CD4-positive, alpha-beta T cell treated with Interleukin-6 for 4 hours (primary cell): ENCODE measurements at regions not wholly inside any gene's neighbourhood (a gene's known extent, or its start where the extent isn't known, plus 50 kb on each side); places are given as distances from the start of the nearest gene placed in this dataset.
"Not testable (repeated sequence)": the region's sequence is repeated elsewhere in the genome, so short reads cannot be mapped to it uniquely, and the experiment has no call there.

Experiments used
- DNase-seq: peaks from one replicate; pipeline ENCODE4 v3.0.0-alpha.2; 2020; ENCODE audit warnings: mixed read lengths

- DNase-seq = no peak
Observed at GRCh38 chr2:8309131-8309530, 372.7 kb upstream of the ID2 start.

GRCh38 chr2:8310557-8311455 lies 371.1 kb upstream of the ID2 start:
- DNase-seq = peak; percentile 46

DNA sequence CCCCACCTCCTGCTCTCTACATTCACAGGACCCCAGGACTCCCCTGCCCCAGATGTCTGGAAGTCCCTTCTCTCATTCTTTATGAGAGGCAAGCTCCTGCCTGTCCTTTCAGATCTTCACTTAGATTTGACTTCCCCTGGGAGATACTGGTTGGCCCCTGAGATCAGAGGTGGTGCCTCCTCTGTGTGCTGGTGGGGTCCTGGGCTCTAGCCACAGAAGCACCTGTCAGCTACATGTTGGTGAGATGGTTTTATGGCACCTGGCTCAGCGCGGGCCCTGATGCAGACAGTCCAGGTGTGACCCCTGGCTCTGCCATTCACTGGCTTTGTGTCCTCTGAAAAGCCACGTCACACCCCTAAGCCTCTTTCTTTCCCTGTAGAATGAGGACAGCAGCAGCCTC lies 369.6 kb upstream of the ID2 start:
- DNase-seq = no peak

DNA sequence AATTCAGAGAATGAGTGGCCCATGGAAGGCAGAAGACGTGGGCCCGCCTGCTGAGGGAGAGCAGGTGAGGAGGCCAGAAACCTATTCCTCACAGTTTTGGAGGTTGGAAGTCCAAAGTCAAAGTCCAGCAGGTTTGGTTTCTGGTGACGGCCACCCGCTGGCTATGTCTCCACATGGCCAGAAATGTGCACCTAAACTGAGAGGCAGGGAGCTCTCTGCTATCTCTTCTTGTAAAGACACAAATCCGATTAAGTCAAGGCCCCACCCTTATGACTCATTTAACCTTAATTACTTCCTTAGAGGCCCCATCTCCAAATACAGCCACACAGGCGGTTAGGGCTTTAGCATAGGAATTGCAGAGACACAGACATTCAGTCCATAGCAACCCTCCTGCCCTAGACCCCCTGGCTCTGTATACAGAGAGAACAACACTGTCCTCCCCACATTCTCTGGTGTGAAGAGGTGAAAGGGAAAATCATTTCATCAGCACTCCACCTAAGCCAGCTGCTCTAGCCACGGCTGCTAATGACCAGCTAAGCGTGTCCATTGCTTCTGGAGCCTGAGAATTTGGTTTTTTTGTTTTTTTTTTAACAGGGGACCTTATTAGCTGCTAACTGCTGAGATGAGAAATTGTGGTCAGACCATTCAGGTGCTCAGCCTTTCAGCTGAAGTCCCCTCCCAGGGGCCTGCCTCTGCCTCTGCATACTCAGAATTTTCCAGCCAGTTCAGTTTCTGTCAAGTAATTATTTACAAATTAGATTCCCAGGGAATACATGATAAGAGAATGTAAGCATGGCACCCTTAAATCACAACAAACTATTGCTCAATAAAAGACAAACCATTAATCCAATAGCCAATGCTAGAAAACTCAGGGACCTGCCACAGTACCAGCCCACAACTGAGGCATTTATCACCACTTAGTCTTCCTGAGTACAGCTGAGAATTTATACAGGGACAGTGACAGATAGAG lies 368.7 kb upstream of the ID2 start:
- DNase-seq = peak; percentile 25

DNA sequence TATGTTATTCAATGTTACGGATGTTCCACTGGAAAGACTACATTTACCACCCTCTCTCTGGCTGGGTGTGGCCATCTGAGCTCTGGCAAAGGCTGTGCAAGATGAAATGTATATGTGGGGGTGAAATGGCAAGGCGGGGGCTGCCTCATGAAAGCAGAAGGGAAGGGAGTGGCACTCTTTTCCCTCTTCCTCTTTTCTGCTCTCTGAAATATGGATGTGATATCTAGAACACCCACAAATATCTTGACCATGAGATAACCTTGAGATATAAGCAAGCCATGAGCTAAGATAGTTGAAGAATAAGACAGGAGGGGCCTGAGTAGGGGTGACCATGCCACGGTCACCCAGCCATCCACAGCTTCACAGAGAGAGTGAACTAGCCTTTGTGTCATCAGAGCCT lies 367.8 kb upstream of the ID2 start:
- DNase-seq = no peak

DNA sequence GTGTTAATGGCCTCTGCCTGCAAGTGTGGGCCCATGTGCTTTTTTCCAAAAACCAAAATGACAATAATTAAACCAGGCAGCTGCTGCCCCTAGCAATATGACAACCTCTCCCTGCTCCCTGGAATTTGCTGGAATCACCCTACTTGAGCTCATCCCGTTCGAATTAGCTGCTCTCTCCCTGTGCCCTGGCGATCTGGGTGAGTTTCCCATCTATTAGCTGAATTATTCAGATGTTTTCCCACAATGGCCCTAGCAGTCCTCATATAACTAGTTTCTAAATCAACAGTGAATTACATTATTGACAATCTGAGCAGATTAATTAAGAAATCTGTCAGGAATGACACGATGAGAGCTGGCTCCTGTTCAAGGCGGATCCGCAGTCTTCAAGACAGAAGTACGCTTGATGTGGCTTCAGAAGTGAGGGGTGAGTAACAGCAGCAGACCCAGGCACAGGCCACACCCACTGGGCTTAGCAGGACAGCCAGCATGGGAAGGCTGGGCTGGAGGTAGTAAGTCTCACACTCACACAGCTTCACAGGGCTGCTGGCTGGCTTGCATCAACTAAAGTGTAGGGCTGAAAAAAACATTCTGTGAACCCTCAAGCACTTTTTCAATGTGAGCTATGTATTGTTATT lies 366.2 kb upstream of the ID2 start:
- DNase-seq = peak; percentile 33

DNA sequence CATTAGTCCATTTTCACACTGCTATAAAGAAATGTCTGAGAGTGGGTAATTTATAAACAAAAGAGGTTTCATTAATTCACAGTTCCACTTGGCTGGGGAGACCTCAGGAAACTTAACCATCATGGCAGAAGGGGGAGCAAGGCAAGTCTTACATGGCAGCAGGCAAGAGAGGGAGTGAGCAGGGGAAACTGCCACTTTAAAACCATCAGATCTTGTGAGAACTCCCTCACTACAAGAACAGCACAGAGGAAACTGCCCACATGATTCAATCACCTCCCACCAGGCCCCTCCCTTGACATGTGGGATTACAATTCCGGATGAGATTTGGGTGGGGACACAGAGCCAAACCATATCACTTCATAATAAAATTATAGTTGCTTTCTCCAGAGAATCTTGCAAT lies 365.5 kb upstream of the ID2 start:
- DNase-seq = no peak

- DNase-seq = no peak
Observed at GRCh38 chr2:8317418-8317817, 364.4 kb upstream of the ID2 start.

DNA sequence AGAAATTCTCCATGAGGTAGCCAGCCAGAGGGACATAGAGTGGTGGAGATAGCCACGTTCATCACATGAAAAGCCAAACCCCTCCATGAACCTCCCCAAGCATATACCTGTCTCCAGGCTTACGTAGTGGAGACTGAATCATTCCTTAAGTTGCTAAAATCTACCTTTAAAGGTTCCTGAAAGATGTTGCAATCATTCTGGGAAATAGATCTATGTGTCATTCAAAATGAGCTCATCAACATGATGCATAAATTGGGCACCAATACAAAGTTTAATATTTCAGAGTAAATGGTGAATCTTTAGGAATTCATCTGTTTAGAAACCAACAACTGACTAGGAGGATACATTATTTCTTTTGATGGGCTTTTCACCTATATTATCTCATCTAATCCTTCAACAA lies 362.6 kb upstream of the ID2 start:
- no peak for DNase-seq

DNA sequence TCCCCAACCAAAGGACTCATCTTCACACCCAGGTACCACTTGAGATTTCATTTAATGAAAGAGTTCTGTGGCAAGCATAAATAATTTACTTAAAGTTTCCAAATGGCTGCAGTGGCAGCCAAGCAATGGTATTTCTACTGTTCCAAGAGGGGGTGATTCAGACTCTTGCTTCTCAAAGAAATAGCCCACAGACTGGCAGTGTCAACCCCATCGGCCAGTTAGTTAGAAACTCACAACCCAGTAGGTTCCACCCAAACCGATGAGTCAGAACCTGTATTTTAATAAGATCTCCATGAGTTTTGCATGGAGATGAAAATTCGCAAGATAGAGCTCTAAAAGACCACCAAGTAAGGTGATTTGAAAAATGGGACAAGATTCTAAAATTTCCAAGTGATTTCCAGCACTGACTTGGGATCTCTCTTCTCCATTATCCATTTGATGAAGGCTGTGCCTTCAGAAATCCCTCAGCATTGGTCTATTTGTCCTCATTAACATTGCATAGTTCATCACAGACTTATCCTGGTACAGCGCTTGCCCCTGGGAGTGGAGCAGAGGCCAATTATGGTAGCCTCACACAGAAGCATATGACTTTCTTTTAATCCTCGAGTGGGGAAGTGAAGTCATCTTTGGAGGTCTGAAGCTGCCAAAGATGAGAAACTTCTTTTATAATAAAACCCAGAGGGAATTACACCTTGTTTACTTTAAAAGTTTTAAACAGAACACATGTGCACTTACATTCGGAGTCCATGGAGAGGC lies 361.4 kb upstream of the ID2 start:
- no peak for DNase-seq

- DNase-seq = no peak
Observed at GRCh38 chr2:8322634-8323033, 359.2 kb upstream of the ID2 start.

DNA sequence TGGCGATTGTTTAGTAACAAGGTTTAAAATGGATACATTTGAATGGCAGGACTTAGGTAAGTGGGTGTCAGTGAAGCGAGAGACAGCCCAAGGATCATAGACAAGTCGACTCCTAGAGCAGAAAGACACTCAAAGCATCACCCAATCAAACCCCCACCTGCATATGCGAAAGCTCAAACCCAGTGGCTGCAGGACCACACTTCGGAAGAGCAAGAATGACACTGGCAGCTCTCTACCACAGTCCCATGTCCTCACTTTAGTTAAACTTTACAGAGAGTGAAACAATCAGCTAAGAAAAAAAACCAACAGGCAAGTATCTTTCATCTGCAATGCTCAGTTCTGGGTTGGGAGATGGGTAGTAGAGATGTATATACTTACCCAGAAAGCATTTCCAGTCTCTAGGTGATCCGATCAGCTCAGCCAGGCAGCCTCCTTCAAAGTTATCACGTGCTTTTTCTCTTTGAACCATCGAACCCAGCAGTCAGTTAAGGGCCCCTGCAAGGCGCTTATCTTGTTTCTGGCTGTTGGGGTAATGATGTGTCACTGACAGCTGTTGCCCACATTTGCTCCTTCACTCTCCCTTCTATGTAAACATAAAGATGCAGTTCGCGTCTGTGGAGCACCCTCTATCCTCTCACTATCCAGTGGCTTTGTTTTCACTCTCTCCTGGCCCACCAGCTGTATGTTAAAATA lies 357.5 kb upstream of the ID2 start:
- DNase-seq = no peak

- DNase-seq = no peak
Observed at GRCh38 chr2:8324901-8325300, 357.0 kb upstream of the ID2 start.

DNA sequence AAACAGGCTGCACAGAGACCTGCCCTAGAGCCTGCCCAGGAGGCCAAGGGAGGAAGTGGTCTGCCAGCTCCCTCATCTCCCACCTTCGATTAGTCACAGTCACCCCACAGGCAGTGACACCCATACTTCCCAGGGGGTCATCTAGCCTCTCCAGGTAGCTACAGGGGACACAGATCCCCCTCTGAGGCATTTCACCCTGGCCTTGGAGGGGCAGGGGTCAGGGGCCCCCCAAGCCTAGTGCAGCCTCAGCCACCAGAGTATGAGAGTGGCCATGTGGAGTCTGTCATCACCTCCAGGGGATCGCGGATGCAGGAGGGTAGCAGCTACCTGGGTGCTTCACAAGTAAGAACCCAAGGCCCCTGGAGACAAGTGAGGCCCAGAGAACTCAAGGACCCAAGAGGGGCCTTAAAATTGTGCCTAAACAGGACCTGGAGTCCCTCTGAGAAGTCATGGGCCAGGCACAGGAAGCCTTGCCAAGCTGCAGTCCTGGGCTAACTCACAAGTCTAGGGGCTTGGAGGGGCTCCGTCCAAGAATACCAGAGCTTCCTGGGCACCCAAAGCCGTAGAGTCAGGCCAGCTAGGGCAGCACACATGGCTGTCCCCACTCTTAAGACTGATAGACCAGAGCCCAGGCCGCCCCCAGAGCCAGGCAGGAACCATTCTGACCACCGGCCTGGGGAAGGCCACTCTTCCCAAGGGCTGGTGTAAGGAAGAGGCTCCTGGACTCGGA lies 354.3 kb upstream of the ID2 start:
- no peak for DNase-seq

- DNase-seq = no peak
Observed at GRCh38 chr2:8328217-8328616, 353.6 kb upstream of the ID2 start.

DNA sequence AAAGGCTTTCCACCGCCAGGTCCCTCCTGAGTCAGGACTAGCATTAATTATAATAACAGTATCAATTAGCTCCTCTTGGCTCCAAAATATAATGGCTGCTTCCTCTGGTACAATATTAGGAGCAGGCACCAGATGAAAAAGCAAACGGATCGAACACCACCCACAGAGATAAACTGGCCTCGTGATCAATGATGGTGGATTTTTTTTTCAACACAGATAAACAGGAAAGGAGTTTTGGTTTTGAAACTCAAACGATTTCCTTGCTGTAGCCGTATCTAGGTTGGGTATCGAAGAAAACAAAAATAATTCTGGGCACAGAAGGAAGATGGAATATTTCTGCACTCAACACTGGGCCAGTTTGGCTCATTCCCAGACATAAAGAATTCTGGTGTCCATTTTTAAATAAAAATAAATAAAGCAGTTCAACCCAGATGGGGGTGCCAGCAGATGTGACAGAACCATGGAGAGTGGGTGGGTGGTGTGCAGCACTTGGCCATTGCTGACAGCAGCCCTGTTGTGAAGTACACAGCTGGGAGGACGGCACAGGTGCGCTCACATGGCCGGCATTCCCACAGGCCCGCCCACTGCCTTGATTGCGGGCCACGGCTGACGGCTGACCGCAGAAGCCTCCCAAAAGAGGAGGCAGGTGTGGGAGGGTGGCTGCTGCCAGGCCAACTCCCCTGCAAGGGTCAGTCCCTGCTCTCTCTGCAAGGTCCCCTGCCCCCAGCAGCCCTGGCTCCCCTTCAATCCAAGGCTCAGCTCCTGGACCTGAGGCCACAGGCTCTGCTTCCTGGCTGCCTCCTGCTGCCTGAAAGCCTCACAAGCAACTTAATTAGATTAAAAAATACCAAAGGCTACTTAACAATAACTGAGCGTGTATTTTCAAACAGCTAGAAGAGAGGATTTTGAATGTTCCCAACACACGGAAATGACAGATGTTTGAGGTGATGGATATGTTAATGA lies 351.9 kb upstream of the ID2 start:
- no peak for DNase-seq

- DNase-seq = no peak
Observed at GRCh38 chr2:8331068-8331467, 350.8 kb upstream of the ID2 start.

DNA sequence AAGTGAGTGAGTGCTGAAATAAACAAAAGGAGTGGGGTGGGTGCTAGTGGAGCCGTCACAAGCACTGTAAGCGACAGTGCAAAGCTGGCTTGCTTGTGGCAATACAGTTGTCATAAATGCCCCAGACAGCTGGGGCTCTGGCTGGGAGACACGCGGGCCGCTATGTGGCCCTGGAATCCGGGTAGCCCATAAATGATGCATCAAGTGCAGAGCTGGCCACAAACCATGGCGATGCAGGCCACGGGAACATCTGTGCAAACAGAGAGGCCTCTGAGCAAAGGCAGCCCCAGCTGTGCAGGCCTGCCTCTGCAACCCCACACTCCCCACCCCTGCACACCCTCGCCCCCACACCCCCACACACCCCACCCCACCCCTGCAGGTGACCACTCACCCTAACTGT lies 349.2 kb upstream of the ID2 start:
- no peak for DNase-seq

DNA sequence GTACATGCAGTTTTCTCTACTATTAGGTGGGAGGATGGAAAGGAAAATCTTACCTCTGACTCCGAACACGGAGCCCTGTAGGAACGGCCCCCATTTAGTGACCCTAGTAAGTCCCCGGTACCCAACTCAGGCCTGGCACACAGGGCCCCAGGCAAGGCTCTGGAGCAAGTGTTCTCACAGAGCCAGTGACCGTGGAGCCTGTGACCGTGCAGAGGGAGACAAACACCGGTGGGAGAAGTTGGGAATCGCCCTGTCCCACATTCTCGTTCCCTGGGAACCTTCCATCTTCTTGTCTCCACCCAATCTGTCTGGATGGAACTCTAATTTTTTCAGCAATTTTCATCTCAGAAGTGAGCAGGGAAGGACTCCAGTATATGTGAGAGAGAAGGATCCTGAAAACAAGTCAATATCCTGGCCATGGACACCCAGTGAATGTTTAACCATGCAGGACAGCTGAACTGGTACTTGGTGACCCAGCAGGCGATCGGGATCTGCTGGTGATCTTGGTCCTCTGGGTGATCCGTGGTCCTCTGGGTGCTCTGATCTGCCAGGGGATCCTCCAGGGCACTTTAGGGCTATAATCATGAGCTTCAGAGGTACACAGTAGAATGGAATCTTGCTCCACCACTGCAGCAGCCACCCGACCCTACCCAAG lies 348.6 kb upstream of the ID2 start:
- no peak for DNase-seq

DNA sequence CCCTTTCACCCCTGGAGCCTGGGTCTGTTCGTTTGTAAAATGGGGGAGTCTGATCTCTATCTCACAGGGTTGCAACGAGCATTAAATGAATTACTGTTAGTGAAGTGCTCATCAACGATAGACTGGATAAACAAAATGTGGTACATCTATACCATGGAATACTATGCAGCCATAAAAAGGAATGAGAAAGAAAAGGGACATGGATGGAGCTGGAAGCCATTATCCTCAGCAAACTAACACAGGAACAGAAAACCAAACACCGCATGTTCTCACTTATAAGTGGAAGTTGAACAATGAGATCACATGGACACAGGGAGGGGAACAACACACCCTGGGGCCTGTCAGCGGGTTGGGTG lies 348.0 kb upstream of the ID2 start:
- DNase-seq = not testable (repeated sequence)
